CD14-positive monocyte (primary cell): ENCODE measurements at regions not wholly inside any gene's neighbourhood (a gene's known extent, or its start where the extent isn't known, plus 50 kb on each side); places are given as distances from the start of the nearest gene placed in this dataset.

Source experiments
- DNase-seq, 3 donors: peaks; one replicate each; pipeline ENCODE4 v3.0.0-alpha.2; 2011 to 2022
- H2AFZ ChIP-seq: 2 replicates; pipeline ENCODE4 v1.6.0; 2012; ENCODE audit warnings: mild to moderate bottlenecking, low read depth, low read length, inconsistent platforms; ENCODE audit not compliant: insufficient read depth, poor library complexity, severe bottlenecking
- H3K27ac ChIP-seq, 2 donors: 1 replicate in 1 of 2; 2 replicates in 1 of 2; pipeline ENCODE4 v1.5.1; 2012 to 2013; ENCODE audit warnings: low read length in 2 of 2, control low read depth in 1 of 2, inconsistent platforms in 1 of 2, low read depth in 1 of 2, mild to moderate bottlenecking in 1 of 2
- H3K27me3 ChIP-seq, 2 donors: one replicate each; pipeline versions ENCODE4 v1.6.0 to v1.6.1; 2011 to 2013; ENCODE audit warnings: low read length in 2 of 2; ENCODE audit not compliant: control insufficient read depth in 2 of 2, insufficient read depth in 2 of 2
- H3K36me3 ChIP-seq, 2 donors: replicated peaks in 1 of 2; 1 replicate in 1 of 2; 2 replicates in 1 of 2; pipeline versions ENCODE4 v1.5.1 to v1.6.1; 2012 to 2013; ENCODE audit warnings: low read length in 2 of 2, control low read depth in 1 of 2, inconsistent platforms in 1 of 2, mild to moderate bottlenecking in 1 of 2; ENCODE audit not compliant: insufficient read depth in 2 of 2, control insufficient read depth in 1 of 2
- H3K4me1 ChIP-seq, 2 donors: 1 replicate in 1 of 2; 2 replicates in 1 of 2; pipeline versions ENCODE4 v1.5.1 to v1.6.1; 2012 to 2013; ENCODE audit warnings: low read length in 2 of 2, control low read depth in 1 of 2, inconsistent platforms in 1 of 2, mild to moderate bottlenecking in 1 of 2, moderate library complexity in 1 of 2; ENCODE audit not compliant: insufficient read depth in 2 of 2, control insufficient read depth in 1 of 2
- H3K4me2 ChIP-seq: replicated peaks from 2 replicates; pipeline ENCODE3; 2012; ENCODE audit warnings: low read length, moderate library complexity, mild to moderate bottlenecking; ENCODE audit not compliant: poor library complexity, severe bottlenecking; ENCODE audit errors: extremely low read depth
- H3K4me3 ChIP-seq, 3 experiments: fragments of 200-600 bp in 1 of 3; sonication (generic) in 1 of 3; replicated peaks in 1 of 3; 1 replicate in 2 of 3; 2 replicates in 1 of 3; pipeline ENCODE4 v1.5.1; 2011 to 2013; ENCODE audit warnings: low read length in 3 of 3, mild to moderate bottlenecking in 3 of 3, control low read depth in 2 of 3, low read depth in 2 of 3, inconsistent platforms in 1 of 3, moderate library complexity in 1 of 3
- H3K79me2 ChIP-seq: 2 replicates; pipeline ENCODE4 v1.6.0; 2012; ENCODE audit warnings: mild to moderate bottlenecking, control low read depth, inconsistent platforms, low read length, moderate library complexity; ENCODE audit not compliant: insufficient read depth
- H3K9ac ChIP-seq: 2 replicates; pipeline ENCODE4 v1.6.0; 2017; ENCODE audit warnings: low read length, mild to moderate bottlenecking; ENCODE audit not compliant: insufficient read depth, poor library complexity, severe bottlenecking
- H3K9me3 ChIP-seq, 2 donors: replicated peaks in 1 of 2; 1 replicate in 1 of 2; 2 replicates in 1 of 2; pipeline versions ENCODE4 v1.5.1 to v1.6.1; 2012 to 2013; ENCODE audit warnings: low read length in 2 of 2, control low read depth in 1 of 2; ENCODE audit not compliant: control insufficient read depth in 1 of 2, insufficient read depth in 1 of 2
- H4K20me1 ChIP-seq: 2 replicates; pipeline ENCODE4 v1.6.0; 2012; ENCODE audit warnings: mild to moderate bottlenecking, low read length, control low read depth, moderate library complexity; ENCODE audit not compliant: insufficient read depth
- H3K27ac Mint-ChIP-seq, 7 donors: one replicate each; pipeline ENCODE4 v1.8.0; 2020; ENCODE audit warnings: mild to moderate bottlenecking in 7 of 7, mixed read lengths in 7 of 7, moderate library complexity in 6 of 7, inconsistent platforms in 2 of 7
- H3K27me3 Mint-ChIP-seq, 3 donors: one replicate each; pipeline ENCODE4 v1.8.0; 2021 to 2022; ENCODE audit warnings: low read depth in 3 of 3, mild to moderate bottlenecking in 3 of 3, mixed read lengths in 3 of 3, moderate library complexity in 3 of 3, inconsistent platforms in 1 of 3
- H3K36me3 Mint-ChIP-seq, 2 donors: one replicate each; pipeline ENCODE4 v1.8.0; 2020; ENCODE audit warnings: mixed read lengths in 2 of 2, inconsistent platforms in 1 of 2, mild to moderate bottlenecking in 1 of 2
- H3K4me1 Mint-ChIP-seq: one replicate; pipeline ENCODE4 v1.8.0; 2020; ENCODE audit warnings: mild to moderate bottlenecking, mixed read lengths
- H3K4me3 Mint-ChIP-seq, 2 donors: one replicate each; pipeline ENCODE4 v1.8.0; 2020; ENCODE audit warnings: mild to moderate bottlenecking in 2 of 2, mixed read lengths in 2 of 2, moderate library complexity in 1 of 2
- H3K9me3 Mint-ChIP-seq, 7 donors: one replicate each; pipeline ENCODE4 v1.8.0; 2020 to 2022; ENCODE audit warnings: mixed read lengths in 7 of 7, mild to moderate bottlenecking in 6 of 7, moderate library complexity in 6 of 7, inconsistent platforms in 2 of 7
- WGBS: methylation state at CpG from one replicate; pipeline ENCODE4 v1.1.5; 2013; ENCODE audit warnings: missing lambda C conversion rate; ENCODE audit not compliant: insufficient coverage; 5-methylcytosine and 5-hydroxymethylcytosine counted together
- intact Hi-C, 2 donors: fragments of 100-400 bp; cut with micrococcal nuclease; formaldehyde crosslinking; loops; one replicate each; pipeline versions ENCODE4 v1.15.0 to v1.15.1; 2023
- TF ChIP-seq, protein P1 (sequence below): fragments of 200-600 bp; IDR thresholded peaks from one replicate; pipeline ENCODE4 v1.8.0; 2022; ENCODE audit warnings: antibody characterized with exemption, mild to moderate bottlenecking

- intact Hi-C loops = no loop called here
- Histone ChIP-seq H3K36me3 (no peaks in the 10 kb centered on the region), H2AFZ (no peak overlapping the region), H3K27me3 (no peaks in the 10 kb centered on the region), H4K20me1 (no peaks in the 10 kb centered on the region), H3K4me2 (no peak overlapping the region), H3K4me3 (no peak overlapping the region), H3K79me2 (no peaks in the 10 kb centered on the region), H3K9me3 (no peaks in the 10 kb centered on the region), H3K4me1 (peaks cover 0 to 2% of the 10 kb centered on the region in 2 donors), H3K9ac (no peak overlapping the region), H3K27ac (no peak overlapping the region)
- H3K36me3 Mint-ChIP-seq = no peaks in the 10 kb centered on the region
- no CpG with 5 or more reads among the region's 5 CpGs for WGBS
- no peak overlapping the region for H3K27ac Mint-ChIP-seq
- peaks cover 0 to 2% (median 0%) of the 10 kb centered on the region in 7 donors for H3K9me3 Mint-ChIP-seq
- H3K27me3 Mint-ChIP-seq = no peaks in the 10 kb centered on the region
- no peak for DNase-seq
- TF ChIP-seq, protein P1, sequence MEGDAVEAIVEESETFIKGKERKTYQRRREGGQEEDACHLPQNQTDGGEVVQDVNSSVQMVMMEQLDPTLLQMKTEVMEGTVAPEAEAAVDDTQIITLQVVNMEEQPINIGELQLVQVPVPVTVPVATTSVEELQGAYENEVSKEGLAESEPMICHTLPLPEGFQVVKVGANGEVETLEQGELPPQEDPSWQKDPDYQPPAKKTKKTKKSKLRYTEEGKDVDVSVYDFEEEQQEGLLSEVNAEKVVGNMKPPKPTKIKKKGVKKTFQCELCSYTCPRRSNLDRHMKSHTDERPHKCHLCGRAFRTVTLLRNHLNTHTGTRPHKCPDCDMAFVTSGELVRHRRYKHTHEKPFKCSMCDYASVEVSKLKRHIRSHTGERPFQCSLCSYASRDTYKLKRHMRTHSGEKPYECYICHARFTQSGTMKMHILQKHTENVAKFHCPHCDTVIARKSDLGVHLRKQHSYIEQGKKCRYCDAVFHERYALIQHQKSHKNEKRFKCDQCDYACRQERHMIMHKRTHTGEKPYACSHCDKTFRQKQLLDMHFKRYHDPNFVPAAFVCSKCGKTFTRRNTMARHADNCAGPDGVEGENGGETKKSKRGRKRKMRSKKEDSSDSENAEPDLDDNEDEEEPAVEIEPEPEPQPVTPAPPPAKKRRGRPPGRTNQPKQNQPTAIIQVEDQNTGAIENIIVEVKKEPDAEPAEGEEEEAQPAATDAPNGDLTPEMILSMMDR = no peak
- H3K4me3 Mint-ChIP-seq = no peak overlapping the region
- H3K4me1 Mint-ChIP-seq = peaks cover 8% of the 10 kb centered on the region
Measured at GRCh38 chrX:124272370-124272982, 60.0 kb upstream of the TEX13D start.

- Histone ChIP-seq H4K20me1 (no peaks in the 10 kb centered on the region), H3K4me2 (no peak overlapping the region)
- no peak for DNase-seq
Measured at GRCh38 chrX:124274438-124275181, 57.9 kb upstream of the TEX13D start.

More at GRCh38 chrX:124274438-124275181, 57.9 kb upstream of the TEX13D start:
- H3K27me3 Mint-ChIP-seq = peaks cover 0 to 1% (median 0%) of the 10 kb centered on the region in 3 donors
- Histone ChIP-seq H3K9me3 (no peaks in the 10 kb centered on the region), H3K4me1 (peaks cover 0 to 2% of the 10 kb centered on the region in 2 donors), H2AFZ (no peak overlapping the region), H3K27me3 (no peaks in the 10 kb centered on the region), H3K36me3 (no peaks in the 10 kb centered on the region), H3K9ac (no peak overlapping the region), H3K4me3 (no peak overlapping the region), H3K79me2 (no peaks in the 10 kb centered on the region), H3K27ac (no peak overlapping the region)
- H3K4me1 Mint-ChIP-seq = peaks cover 8% of the 10 kb centered on the region
- no peaks in the 10 kb centered on the region for H3K36me3 Mint-ChIP-seq
- intact Hi-C loops = no loop called here
- H3K27ac Mint-ChIP-seq = no peak overlapping the region
- peaks cover 0 to 2% (median 0%) of the 10 kb centered on the region in 7 donors for H3K9me3 Mint-ChIP-seq
- WGBS = 37% methylated on average over 3 of the region's 10 CpGs
- H3K4me3 Mint-ChIP-seq = no peak overlapping the region
- TF ChIP-seq, protein P1 = no peak
